Lung (tissue), 11 donors: ENCODE measurements at regions not wholly inside any gene's neighbourhood (a gene's known extent, or its start where the extent isn't known, plus 50 kb on each side); places are given as distances from the start of the nearest gene placed in this dataset.

ENCODE experiments used
- ATAC-seq: fragments of 200-7000 bp; cut with Tn5 transposase; one replicate; pipeline ENCODE4 v1.9.1; 2020; ENCODE audit warnings: moderate number of reproducible peaks; ENCODE audit not compliant: insufficient read depth, low FRiP score
- DNase-seq, 3 donors: peaks; one replicate each; pipeline ENCODE4 v3.0.0-alpha.2; 2013 to 2017
- H3K27ac ChIP-seq, 2 donors: one replicate each; pipeline ENCODE4 v1.5.1; 2013; ENCODE audit warnings: mild to moderate bottlenecking in 2 of 2, moderate library complexity in 2 of 2, control low read depth in 1 of 2, inconsistent platforms in 1 of 2, low read depth in 1 of 2, low read length in 1 of 2
- H3K27me3 ChIP-seq, 3 donors: one replicate each; pipeline ENCODE4 v1.5.1; 2013; ENCODE audit warnings: low read length in 2 of 3; ENCODE audit not compliant: control insufficient read depth in 3 of 3, insufficient read depth in 3 of 3
- H3K36me3 ChIP-seq, 4 donors: one replicate each; pipeline ENCODE4 v1.5.1; 2013; ENCODE audit warnings: low read length in 4 of 4, mild to moderate bottlenecking in 1 of 4, moderate library complexity in 1 of 4; ENCODE audit not compliant: control insufficient read depth in 4 of 4, insufficient read depth in 4 of 4
- H3K4me1 ChIP-seq, 5 donors: one replicate each; pipeline ENCODE4 v1.5.1; 2013; ENCODE audit warnings: low read length in 5 of 5, mild to moderate bottlenecking in 2 of 5, moderate library complexity in 1 of 5; ENCODE audit not compliant: control insufficient read depth in 5 of 5, insufficient read depth in 5 of 5
- H3K4me3 ChIP-seq: one replicate; pipeline ENCODE4 v1.5.1; 2013; ENCODE audit warnings: mild to moderate bottlenecking, control low read depth, moderate library complexity
- H3K9ac ChIP-seq, 2 donors: one replicate each; pipeline ENCODE4 v1.5.1; 2013; ENCODE audit warnings: low read length in 2 of 2, control low read depth in 1 of 2; ENCODE audit not compliant: insufficient read depth in 1 of 2
- H3K9me3 ChIP-seq, 4 donors: one replicate each; pipeline ENCODE4 v1.5.1; 2013; ENCODE audit warnings: low read length in 3 of 4, mild to moderate bottlenecking in 1 of 4, moderate library complexity in 1 of 4; ENCODE audit not compliant: control insufficient read depth in 4 of 4, insufficient read depth in 3 of 4
- CTCF ChIP-seq: IDR thresholded peaks from 2 replicates; pipeline ENCODE4 v1.5.1; 2012; ENCODE audit warnings: mild to moderate bottlenecking; ENCODE audit errors: control extremely low read depth, extremely low read depth
- WGBS, 2 donors: extraction: QIAGEN DNeasy Blood & Tissue Kit; methylation state at CpG; one replicate each; pipeline ENCODE4 v1.1.7; 2013; 5-methylcytosine and 5-hydroxymethylcytosine counted together
- donor health status: control.
- donor health status: control.
- donor health status: Bipolar disorder and iron deficiency.
- donor health status: healthy.
- donor health status: DM: yes; HTN: yes; CAD: no.

- peaks cover 0 to 12% (median 0%) of the 10 kb centered on the region in 4 donors for H3K9me3 ChIP-seq
- ATAC-seq, result no peak
- peaks cover 4 to 33% (median 20%) of the 10 kb centered on the region in 3 donors for H3K27me3 ChIP-seq
- H3K36me3 ChIP-seq, result no peaks in the 10 kb centered on the region
- H3K27ac ChIP-seq, result no peak overlapping the region
- no peak for TF ChIP-seq CTCF
- H3K4me1 ChIP-seq, result peaks cover 0 to 9% (median 2%) of the 10 kb centered on the region in 5 donors
- 55 to 75% methylated on average over 15 of the region's 15 CpGs for WGBS, 2 donors
- DNase-seq, result no peak
- H3K9ac ChIP-seq, result no peak overlapping the region
- no peak overlapping the region for H3K4me3 ChIP-seq
Observed at GRCh38 chr16:86995456-86995855, 321.7 kb downstream of the C16orf95 start.

GRCh38 chr16:86996081-86996480 is 321.1 kb downstream of the C16orf95 start:
- DNase-seq (no peak), ATAC-seq (no peak)
- H3K9me3 ChIP-seq, result peaks cover 0 to 12% (median 0%) of the 10 kb centered on the region in 4 donors
- no peak overlapping the region for H3K4me3 ChIP-seq
- 91 to 95% methylated on average over 10 of the region's 10 CpGs for WGBS, 2 donors
- H3K27ac ChIP-seq, result no peak overlapping the region
- peaks cover 4 to 33% (median 20%) of the 10 kb centered on the region in 3 donors for H3K27me3 ChIP-seq
- no peaks in the 10 kb centered on the region for H3K36me3 ChIP-seq
- H3K4me1 ChIP-seq, result peaks cover 0 to 9% (median 2%) of the 10 kb centered on the region in 5 donors
- no peak overlapping the region for H3K9ac ChIP-seq
- no peak for TF ChIP-seq CTCF

GRCh38 chr16:86997058-86997457 is 320.1 kb downstream of the C16orf95 start:
- WGBS, 2 donors, result 64 to 80% methylated on average over 10 to 11 of the region's 11 CpGs
- ATAC-seq, result no peak
- Histone ChIP-seq H3K27ac (no peak overlapping the region), H3K4me3 (no peak overlapping the region), H3K9me3 (peaks cover 0 to 12% (median 0%) of the 10 kb centered on the region in 4 donors), H3K36me3 (no peaks in the 10 kb centered on the region), H3K9ac (no peak overlapping the region), H3K27me3 (peaks cover 4 to 33% (median 20%) of the 10 kb centered on the region in 3 donors), H3K4me1 (peaks cover 0 to 9% (median 2%) of the 10 kb centered on the region in 5 donors)
- no peak for DNase-seq
- TF ChIP-seq CTCF, result no peak
